ENCODE measurements at regions not wholly inside any gene's neighbourhood (a gene's known extent, or its start where the extent isn't known, plus 50 kb on each side); places are given as distances from the start of the nearest gene placed in this dataset.

DNA sequence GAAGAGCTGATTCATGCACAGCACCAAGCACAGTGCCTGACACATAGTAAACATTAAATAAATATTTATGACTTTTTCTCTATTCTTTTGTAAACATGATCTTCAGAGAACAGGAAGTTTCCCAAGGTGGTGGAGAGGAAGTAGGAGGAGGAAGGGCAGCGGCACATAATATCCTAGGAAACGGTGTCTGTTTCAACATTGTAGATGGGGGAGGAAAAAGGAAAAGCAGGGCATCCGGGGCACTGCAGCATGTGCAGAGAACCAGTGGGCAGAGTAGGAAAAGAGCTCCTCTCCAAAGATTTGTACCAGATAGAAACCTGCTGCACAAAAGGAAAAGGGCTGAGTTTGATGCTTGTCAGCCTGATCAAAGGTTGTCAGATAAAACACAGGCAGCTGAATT lies 421.7 kb upstream of the ZNF462 start:
- DNase-seq (ENCODE audit: low read depth, low spot score): no peak
- Histone ChIP-seq H3K4me1 (ENCODE audit: insufficient read depth, insufficient read length) (no peaks in the 10 kb centered on the region), H3K27me3 (ENCODE audit: insufficient read depth, insufficient read length) (no peaks in the 10 kb centered on the region), H3K9ac (ENCODE audit: insufficient read length, low read depth) (no peak overlapping the region), H3K4me3 (ENCODE audit: insufficient read length, low read depth) (no peak overlapping the region), H3K36me3 (ENCODE audit: insufficient read depth, insufficient read length, low read length) (no peaks in the 10 kb centered on the region), H3K9me3 (ENCODE audit: insufficient read depth, low read length) (no peaks in the 10 kb centered on the region)
- no peak for TF ChIP-seq SUZ12 (IDR thresholded peaks at IDR 0.05; ENCODE audit: extremely low read depth, insufficient read depth, insufficient read length)
- TF ChIP-seq YY1 (IDR thresholded peaks at IDR 0.05; ENCODE audit: insufficient read depth, insufficient read length): no peak
- no peak for TF ChIP-seq ZNF274 (IDR thresholded peaks at IDR 0.05; ENCODE audit: low read depth, low read length)

GRCh38 chr9:106443520-106443919 lies 419.4 kb upstream of the ZNF462 start:
- Histone ChIP-seq H3K4me3 (ENCODE audit: insufficient read length, low read depth) (no peak overlapping the region), H3K9me3 (ENCODE audit: insufficient read depth, low read length) (no peaks in the 10 kb centered on the region), H3K9ac (ENCODE audit: insufficient read length, low read depth) (no peak overlapping the region), H3K27me3 (ENCODE audit: insufficient read depth, insufficient read length) (no peaks in the 10 kb centered on the region), H3K36me3 (ENCODE audit: insufficient read depth, insufficient read length, low read length) (no peaks in the 10 kb centered on the region), H3K4me1 (ENCODE audit: insufficient read depth, insufficient read length) (no peaks in the 10 kb centered on the region)
- no peak for TF ChIP-seq SUZ12 (IDR thresholded peaks at IDR 0.05; ENCODE audit: extremely low read depth, insufficient read depth, insufficient read length)
- no peak for TF ChIP-seq ZNF274 (IDR thresholded peaks at IDR 0.05; ENCODE audit: low read depth, low read length)
- no peak for TF ChIP-seq YY1 (IDR thresholded peaks at IDR 0.05; ENCODE audit: insufficient read depth, insufficient read length)
- DNase-seq (ENCODE audit: low read depth, low spot score): no peak

DNA sequence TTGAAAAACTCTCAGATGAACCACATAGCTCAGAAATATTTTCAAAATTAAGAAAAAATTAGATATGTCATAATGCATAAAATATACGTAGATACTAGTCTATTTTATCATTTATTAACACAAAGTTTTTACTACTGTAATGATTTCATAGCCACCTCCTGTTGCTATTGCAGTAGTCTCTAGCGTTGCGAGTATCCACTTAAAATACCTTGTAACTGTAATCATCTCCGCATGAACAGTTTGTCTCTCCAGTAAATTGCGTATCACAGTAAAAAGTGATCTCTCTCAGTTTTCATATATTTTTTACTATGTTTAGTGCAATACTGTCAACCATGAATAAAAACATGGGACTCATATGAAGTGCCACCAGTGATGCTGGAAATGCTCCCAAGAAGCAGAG lies 417.9 kb upstream of the ZNF462 start:
- Histone ChIP-seq H3K4me1 (ENCODE audit: insufficient read depth, insufficient read length) (no peaks in the 10 kb centered on the region), H3K4me3 (ENCODE audit: insufficient read length, low read depth) (no peak overlapping the region), H3K9ac (ENCODE audit: insufficient read length, low read depth) (no peak overlapping the region), H3K27me3 (ENCODE audit: insufficient read depth, insufficient read length) (no peaks in the 10 kb centered on the region), H3K36me3 (ENCODE audit: insufficient read depth, insufficient read length, low read length) (no peaks in the 10 kb centered on the region), H3K9me3 (ENCODE audit: insufficient read depth, low read length) (no peaks in the 10 kb centered on the region)
- no peak for DNase-seq (ENCODE audit: low read depth, low spot score)
- TF ChIP-seq SUZ12 (IDR thresholded peaks at IDR 0.05; ENCODE audit: extremely low read depth, insufficient read depth, insufficient read length) (no peak), YY1 (IDR thresholded peaks at IDR 0.05; ENCODE audit: insufficient read depth, insufficient read length) (no peak)

DNA sequence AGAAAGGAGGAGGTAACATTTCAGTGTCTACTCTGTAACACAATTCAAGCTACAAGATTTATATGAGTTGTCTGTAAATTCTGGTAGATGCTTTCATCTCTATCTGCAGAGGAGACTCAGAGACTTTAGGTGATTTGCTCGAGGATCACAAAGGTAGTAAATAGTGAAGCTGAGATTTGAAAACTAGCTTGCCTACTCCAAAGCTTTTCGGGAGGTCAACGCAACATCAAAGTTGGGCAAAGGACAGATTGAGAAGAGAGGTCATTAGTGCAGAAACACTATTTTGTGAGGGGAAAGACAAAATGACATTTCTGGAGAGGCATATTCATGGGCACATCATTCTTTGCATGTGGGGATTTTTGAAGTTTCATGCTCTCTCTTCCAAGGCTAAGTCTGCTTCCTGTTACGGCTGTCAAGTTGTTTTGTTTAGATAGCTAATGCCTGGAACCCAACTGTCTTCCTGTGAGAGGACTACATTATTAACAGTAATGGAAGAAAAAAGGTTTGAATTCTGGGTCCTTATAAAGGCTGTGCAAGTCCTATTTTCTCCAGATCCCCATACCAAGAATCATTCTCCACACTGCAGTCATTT lies 413.5 kb upstream of the ZNF462 start:
- H3K4me1 ChIP-seq (ENCODE audit: insufficient read depth, insufficient read length): no peaks in the 10 kb centered on the region
- no peak overlapping the region for H3K4me3 ChIP-seq (ENCODE audit: insufficient read length, low read depth)
- no peaks in the 10 kb centered on the region for H3K36me3 ChIP-seq (ENCODE audit: insufficient read depth, insufficient read length, low read length)
- no peaks in the 10 kb centered on the region for H3K27me3 ChIP-seq (ENCODE audit: insufficient read depth, insufficient read length)
- TF ChIP-seq SUZ12 (IDR thresholded peaks at IDR 0.05; ENCODE audit: extremely low read depth, insufficient read depth, insufficient read length) (no peak), YY1 (IDR thresholded peaks at IDR 0.05; ENCODE audit: insufficient read depth, insufficient read length) (no peak), ZNF274 (IDR thresholded peaks at IDR 0.05; ENCODE audit: low read depth, low read length) (no peak)
- H3K9ac ChIP-seq (ENCODE audit: insufficient read length, low read depth): no peak overlapping the region
- no peaks in the 10 kb centered on the region for H3K9me3 ChIP-seq (ENCODE audit: insufficient read depth, low read length)
- DNase-seq (ENCODE audit: low read depth, low spot score): no peak

DNA sequence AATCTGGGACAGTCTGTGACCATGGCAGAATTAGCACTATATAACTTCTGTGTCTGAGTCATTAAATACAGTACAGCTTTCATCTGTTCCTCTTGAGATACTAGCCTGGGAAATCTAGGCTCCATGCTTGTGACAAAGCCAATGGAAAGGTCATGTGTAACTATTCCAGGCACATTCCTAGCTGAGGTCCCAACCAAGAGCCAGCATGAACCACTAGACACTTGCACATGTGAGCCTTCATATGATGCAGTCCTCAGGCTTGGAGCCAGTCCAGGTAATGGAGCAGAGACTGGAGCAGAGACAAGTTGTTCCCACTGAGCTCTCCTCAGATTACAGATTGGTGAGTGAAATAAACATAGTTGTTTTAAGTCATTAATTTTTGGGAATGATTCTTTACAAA lies 412.4 kb upstream of the ZNF462 start:
- Histone ChIP-seq H3K27me3 (ENCODE audit: insufficient read depth, insufficient read length) (no peaks in the 10 kb centered on the region), H3K9ac (ENCODE audit: insufficient read length, low read depth) (no peak overlapping the region), H3K9me3 (ENCODE audit: insufficient read depth, low read length) (no peaks in the 10 kb centered on the region; the same call in 1 of the 2 replicates), H3K4me3 (ENCODE audit: insufficient read length, low read depth) (no peak overlapping the region), H3K4me1 (ENCODE audit: insufficient read depth, insufficient read length) (no peaks in the 10 kb centered on the region), H3K36me3 (ENCODE audit: insufficient read depth, insufficient read length, low read length) (no peaks in the 10 kb centered on the region)
- DNase-seq (ENCODE audit: low read depth, low spot score): no peak
- no peak for TF ChIP-seq SUZ12 (IDR thresholded peaks at IDR 0.05; ENCODE audit: extremely low read depth, insufficient read depth, insufficient read length)
- no peak for TF ChIP-seq ZNF274 (IDR thresholded peaks at IDR 0.05; ENCODE audit: low read depth, low read length)
- TF ChIP-seq YY1 (IDR thresholded peaks at IDR 0.05; ENCODE audit: insufficient read depth, insufficient read length): no peak

- Histone ChIP-seq H3K4me3 (ENCODE audit: insufficient read length, low read depth) (no peak overlapping the region), H3K9ac (ENCODE audit: insufficient read length, low read depth) (no peak overlapping the region), H3K4me1 (ENCODE audit: insufficient read depth, insufficient read length) (no peaks in the 10 kb centered on the region), H3K36me3 (ENCODE audit: insufficient read depth, insufficient read length, low read length) (no peaks in the 10 kb centered on the region), H3K9me3 (ENCODE audit: insufficient read depth, low read length) (no peaks in the 10 kb centered on the region; the same call in 1 of the 2 replicates), H3K27me3 (ENCODE audit: insufficient read depth, insufficient read length) (no peaks in the 10 kb centered on the region)
- TF ChIP-seq SUZ12 (IDR thresholded peaks at IDR 0.05; ENCODE audit: extremely low read depth, insufficient read depth, insufficient read length): no peak
- no peak for DNase-seq (ENCODE audit: low read depth, low spot score)
Measured at GRCh38 chr9:106451223-106451622, 411.7 kb upstream of the ZNF462 start.

- TF ChIP-seq SUZ12 (IDR thresholded peaks at IDR 0.05; ENCODE audit: extremely low read depth, insufficient read depth, insufficient read length): no peak
- TF ChIP-seq ZNF274 (IDR thresholded peaks at IDR 0.05; ENCODE audit: low read depth, low read length): no peak
- no peak for TF ChIP-seq YY1 (IDR thresholded peaks at IDR 0.05; ENCODE audit: insufficient read depth, insufficient read length)
- DNase-seq (ENCODE audit: low read depth, low spot score): peak; percentile 28
- H3K27me3 ChIP-seq (ENCODE audit: insufficient read depth, insufficient read length): no peaks in the 10 kb centered on the region
- H3K4me1 ChIP-seq (ENCODE audit: insufficient read depth, insufficient read length): no peaks in the 10 kb centered on the region
- H3K4me3 ChIP-seq (ENCODE audit: insufficient read length, low read depth): no peak overlapping the region
- H3K9me3 ChIP-seq (ENCODE audit: insufficient read depth, low read length): peaks cover 22% of the 10 kb centered on the region
- no peak overlapping the region for H3K9ac ChIP-seq (ENCODE audit: insufficient read length, low read depth)
- no peaks in the 10 kb centered on the region for H3K36me3 ChIP-seq (ENCODE audit: insufficient read depth, insufficient read length, low read length)
Measured at GRCh38 chr9:106456581-106456980, 406.4 kb upstream of the ZNF462 start.
